Testis (tissue), 2 donors: ENCODE measurements at regions not wholly inside any gene's neighbourhood (a gene's known extent, or its start where the extent isn't known, plus 50 kb on each side); places are given as distances from the start of the nearest gene placed in this dataset.

Experiments
- DNase-seq: peaks from one replicate; pipeline ENCODE4 v3.0.0-alpha.2; 2019
- H3K27ac ChIP-seq, 2 donors: fragments of 200-600 bp; sonication (generic); one replicate each; pipeline ENCODE4 v1.5.1; 2019
- H3K27me3 ChIP-seq: fragments of 200-600 bp; sonication (generic); one replicate; pipeline ENCODE4 v1.5.1; 2019
- H3K36me3 ChIP-seq: fragments of 200-600 bp; sonication (generic); one replicate; pipeline ENCODE4 v1.5.1; 2017; ENCODE audit warnings: low read depth; ENCODE audit errors: missing control alignments
- H3K4me1 ChIP-seq: fragments of 200-600 bp; sonication (generic); one replicate; pipeline ENCODE4 v1.5.1; 2019
- H3K4me3 ChIP-seq, 2 donors: fragments of 200-600 bp; sonication (generic); one replicate each; pipeline ENCODE4 v1.5.1; 2017 to 2019
- H3K9me3 ChIP-seq: fragments of 200-600 bp; sonication (generic); one replicate; pipeline ENCODE4 v1.5.1; 2017
- CTCF ChIP-seq, 3 experiments: fragments of 450-650 bp in 2 of 3; fragments of 200-600 bp in 1 of 3; sonication (generic) in 1 of 3; IDR thresholded peaks; one replicate each; pipeline ENCODE4 v1.5.1; 2016 to 2019; ENCODE audit warnings: antibody characterized with exemption in 3 of 3, mild to moderate bottlenecking in 2 of 3, moderate library complexity in 1 of 3
- POLR2A ChIP-seq: fragments of 450-650 bp; IDR thresholded peaks from one replicate; pipeline ENCODE4 v1.6.1; 2017; ENCODE audit warnings: antibody characterized with exemption, mild to moderate bottlenecking, moderate library complexity
- WGBS, 2 donors: methylation state at CpG; one replicate each; pipeline ENCODE4 v1.1.5; 2018; 5-methylcytosine and 5-hydroxymethylcytosine counted together
- intact Hi-C: fragments of 100-400 bp; cut with DNase I; formaldehyde crosslinking; loops from one replicate; pipeline ENCODE4 v1.15.1; 2023; ENCODE audit warnings: low total_unique reads

GRCh38 chr9:129395633-129396364 lies 217.7 kb upstream of the IER5L start:
- Histone ChIP-seq H3K27ac (no peak overlapping the region), H3K9me3 (no peaks in the 10 kb centered on the region), H3K4me1 (no peaks in the 10 kb centered on the region), H3K36me3 (no peaks in the 10 kb centered on the region), H3K27me3 (no peaks in the 10 kb centered on the region), H3K4me3 (no peak overlapping the region)
- WGBS, 2 donors, result 61 to 91% methylated on average over 3 of the region's 3 CpGs
- intact Hi-C loops, result no loop called here
- TF ChIP-seq CTCF (IDR thresholded peaks at IDR 0.05) (no peak), POLR2A (no peak)
- DNase-seq, result no peak

GRCh38 chr9:129394886-129395279 lies 216.8 kb upstream of the IER5L start:
- intact Hi-C loops, result no loop called here
- Histone ChIP-seq H3K4me1 (no peaks in the 10 kb centered on the region), H3K36me3 (no peaks in the 10 kb centered on the region), H3K27ac (no peak overlapping the region), H3K9me3 (no peaks in the 10 kb centered on the region), H3K4me3 (no peak overlapping the region), H3K27me3 (no peaks in the 10 kb centered on the region)
- 78 to 87% methylated on average over 2 to 3 of the region's 3 CpGs for WGBS, 2 donors
- TF ChIP-seq CTCF (IDR thresholded peaks at IDR 0.05) (no peak), POLR2A (no peak)
- DNase-seq, result no peak

GRCh38 chr9:129394061-129394885 lies 216.2 kb upstream of the IER5L start:
- TF ChIP-seq CTCF (IDR thresholded peaks at IDR 0.05) (no peak), POLR2A (no peak)
- no peak overlapping the region for H3K27ac ChIP-seq
- H3K27me3 ChIP-seq, result no peaks in the 10 kb centered on the region
- no peaks in the 10 kb centered on the region for H3K4me1 ChIP-seq
- 70 to 85% methylated on average over 16 to 25 of the region's 25 CpGs for WGBS, 2 donors
- no peaks in the 10 kb centered on the region for H3K36me3 ChIP-seq
- DNase-seq, result peak; percentile 57
- no peak overlapping the region for H3K4me3 ChIP-seq
- intact Hi-C loops, result no loop called here
- H3K9me3 ChIP-seq, result no peaks in the 10 kb centered on the region

- no peak overlapping the region for H3K4me3 ChIP-seq
- DNase-seq, result no peak
- WGBS, 2 donors, result 87 to 99% methylated on average over 5 of the region's 5 CpGs
- H3K27ac ChIP-seq, result no peak overlapping the region
- no peak for TF ChIP-seq POLR2A
- no peak for TF ChIP-seq CTCF (IDR thresholded peaks at IDR 0.05)
- no peaks in the 10 kb centered on the region for H3K9me3 ChIP-seq
- H3K27me3 ChIP-seq, result no peaks in the 10 kb centered on the region
- H3K36me3 ChIP-seq, result no peaks in the 10 kb centered on the region
- no peaks in the 10 kb centered on the region for H3K4me1 ChIP-seq
- intact Hi-C loops, result no loop called here
Observed at GRCh38 chr9:129393064-129393463, 215.0 kb upstream of the IER5L start.
